ENCODE measurements at regions not wholly inside any gene's neighbourhood (a gene's known extent, or its start where the extent isn't known, plus 50 kb on each side); places are given as distances from the start of the nearest gene placed in this dataset.

- Histone ChIP-seq H3K27me3 (ENCODE audit: control insufficient read depth in 1 of 2, insufficient read depth in 2 of 2, low read length in 2 of 2) (peaks cover 0 to 8% of the 10 kb centered on the region in 2 experiments; a peak in 2 of 5 replicates), H3K79me2 (ENCODE audit: insufficient read depth, low read length) (no peaks in the 10 kb centered on the region), H2AFZ (ENCODE audit: low read length) (no peak overlapping the region), H3K36me3 (replicated peaks in 1 of 2; ENCODE audit: control insufficient read depth in 1 of 2, insufficient read depth in 2 of 2, low read length in 2 of 2) (no peaks in the 10 kb centered on the region), H3K4me3 (replicated peaks in 1 of 3; ENCODE audit: insufficient read depth in 1 of 3, low read depth in 2 of 3, low read length in 3 of 3) (no peak overlapping the region), H3K9ac (ENCODE audit: insufficient read depth, low read depth, low read length) (no peak overlapping the region), H3K27ac (ENCODE audit: extremely low read length, insufficient read depth, low read length) (no peak overlapping the region), H3K4me1 (ENCODE audit: insufficient read depth, low read length) (no peaks in the 10 kb centered on the region), H3K4me2 (ENCODE audit: low read depth, low read length) (no peak overlapping the region), H4K20me1 (ENCODE audit: insufficient read depth, low read length) (no peaks in the 10 kb centered on the region), H3K9me3 (ENCODE audit: low read length) (no peaks in the 10 kb centered on the region)
- ATAC-seq = no peak
- in situ Hi-C loops (cut with HindIII; ENCODE audit: extremely low pct_ligation_motif_present, low pct_unique_long_range_greater_than_20kb) (no loop called here), intact Hi-C loops (cut with micrococcal nuclease; ENCODE audit: unreplicated experiment) (loop anchor here (1.0 kb wide), 1 partner anchor 23 kb away; no protein-coding TSS in a partner anchor)
- DNase-seq (ENCODE audit: low spot score) = peak; percentile 12
- BruUV-seq (replicated peaks) = no TSS peak
- CTCF ChIA-PET (ENCODE audit: low intra/inter-chr PET ratio, low total read pairs) = interaction anchor here (0.9 kb wide), 1 partner anchor 137 kb away, joined by 3 read pairs; no protein-coding TSS in a partner anchor
- 21% methylated on average over 4 of the region's 4 CpGs for whole genome bisulfite sequencing (ENCODE audit: low lambda C conversion rate)
- POLR2A ChIA-PET = no interaction called here
- TF ChIP-seq CTCF (CRISPR knock-in tag; IDR thresholded peaks at IDR 0.05) (peak; percentile 50), SMC3 (IDR thresholded peaks at IDR 0.05; ENCODE audit: low read length) (peak; percentile 33; the same call in 1 of the 2 replicates), ZBTB1 (CRISPR knock-in tag; IDR thresholded peaks at IDR 0.05; ENCODE audit: borderline replicate concordance) (no peak), STAG1 (CRISPR knock-in tag; IDR thresholded peaks at IDR 0.05) (peak; percentile 71)
- FAIRE-seq = peak; percentile 47
Measured at GRCh38 chr15:89034305-89034704, 54.0 kb upstream of the ABHD2 start.

GRCh38 chr15:89035150-89035549 is 53.1 kb upstream of the ABHD2 start:
- no peak for DNase-seq (ENCODE audit: low spot score)
- Histone ChIP-seq H3K27ac (ENCODE audit: extremely low read length, insufficient read depth, low read length) (no peak overlapping the region), H3K4me2 (ENCODE audit: low read depth, low read length) (no peak overlapping the region), H4K20me1 (ENCODE audit: insufficient read depth, low read length) (no peaks in the 10 kb centered on the region), H3K4me3 (replicated peaks in 1 of 3; ENCODE audit: insufficient read depth in 1 of 3, low read depth in 2 of 3, low read length in 3 of 3) (no peak overlapping the region), H2AFZ (ENCODE audit: low read length) (no peak overlapping the region), H3K79me2 (ENCODE audit: insufficient read depth, low read length) (no peaks in the 10 kb centered on the region), H3K27me3 (ENCODE audit: control insufficient read depth in 1 of 2, insufficient read depth in 2 of 2, low read length in 2 of 2) (peaks cover 0 to 8% of the 10 kb centered on the region in 2 experiments; a peak in 2 of 5 replicates), H3K9me3 (ENCODE audit: low read length) (no peaks in the 10 kb centered on the region), H3K9ac (ENCODE audit: insufficient read depth, low read depth, low read length) (no peak overlapping the region), H3K36me3 (replicated peaks in 1 of 2; ENCODE audit: control insufficient read depth in 1 of 2, insufficient read depth in 2 of 2, low read length in 2 of 2) (no peaks in the 10 kb centered on the region), H3K4me1 (ENCODE audit: insufficient read depth, low read length) (no peaks in the 10 kb centered on the region)
- no TSS peak for BruUV-seq (replicated peaks)
- intact Hi-C loops (cut with micrococcal nuclease; ENCODE audit: unreplicated experiment) = no loop called here
- in situ Hi-C loops (cut with HindIII; ENCODE audit: extremely low pct_ligation_motif_present, low pct_unique_long_range_greater_than_20kb) = no loop called here
- FAIRE-seq = no peak
- CTCF ChIA-PET (ENCODE audit: low intra/inter-chr PET ratio, low total read pairs) = no interaction called here
- POLR2A ChIA-PET = no interaction called here
- WGBS (ENCODE audit: low lambda C conversion rate) = 21% methylated on average over 2 of the region's 2 CpGs
- ATAC-seq = no peak
- TF ChIP-seq ZNF407 (CRISPR knock-in tag; IDR thresholded peaks at IDR 0.05; ENCODE audit: not compliant biosample characterization) (no peak), CHD2 (IDR thresholded peaks at IDR 0.05; ENCODE audit: low read depth, low read length) (no peak), IKZF1 (IDR thresholded peaks at IDR 0.05) (no peak), TBX2 (CRISPR knock-in tag; IDR thresholded peaks at IDR 0.05; ENCODE audit: borderline replicate concordance) (no peak), ZNF225 (CRISPR knock-in tag; IDR thresholded peaks at IDR 0.05) (no peak), ZNF564 (CRISPR knock-in tag; IDR thresholded peaks at IDR 0.05) (no peak)
